OCI-LY1 (cell line): ENCODE measurements at regions not wholly inside any gene's neighbourhood (a gene's known extent, or its start where the extent isn't known, plus 50 kb on each side); places are given as distances from the start of the nearest gene placed in this dataset.

Source experiments
- CTCF ChIP-seq: fragments of 200-600 bp; sonication (generic), shearing (Covaris generic); IDR thresholded peaks from 2 replicates; pipeline ENCODE4 v1.5.1; 2017; ENCODE audit warnings: mild to moderate bottlenecking, antibody characterized with exemption, low read length, moderate library complexity, mixed read lengths
- EZH2 ChIP-seq: fragments of 200-600 bp; sonication (generic), shearing (Covaris generic); IDR thresholded peaks from 2 replicates; pipeline ENCODE4 v1.8.0; 2017; ENCODE audit warnings: borderline replicate concordance, mixed run types, mild to moderate bottlenecking, antibody characterized with exemption, low read length, moderate library complexity, mixed read lengths

GRCh38 chr3:25056036-25056755 is 371.9 kb upstream of the RARB start:
- no peak for TF ChIP-seq EZH2
- TF ChIP-seq CTCF, result no peak
